ENCODE measurements at regions not wholly inside any gene's neighbourhood (a gene's known extent, or its start where the extent isn't known, plus 50 kb on each side); places are given as distances from the start of the nearest gene placed in this dataset.

- Mint-ChIP-seq H3K36me3 (no peaks in the 10 kb centered on the region), H3K27me3 (peaks cover 9 to 12% of the 10 kb centered on the region in 2 donors), H3K27ac (peak overlapping the region in 2 of 7 donors; percentile 17 to 24), H3K4me1 (peaks cover 6 to 11% (median 8%) of the 10 kb centered on the region in 4 donors), H3K4me3 (peak overlapping the region in 6 of 8 donors; percentile 17 to 61 (median 35)), H3K9me3 (no peaks in the 10 kb centered on the region)
- Histone ChIP-seq H3K4me3 (ENCODE audit: low read length in 2 of 2) (no peak overlapping the region), H3K4me1 (ENCODE audit: insufficient read depth, low read length) (no peaks in the 10 kb centered on the region), H3K27ac (ENCODE audit: low read depth, low read length) (no peak overlapping the region), H3K27me3 (ENCODE audit: insufficient read depth, low read length) (no peaks in the 10 kb centered on the region), H3K36me3 (ENCODE audit: insufficient read depth, low read length) (no peaks in the 10 kb centered on the region), H3K9me3 (ENCODE audit: control insufficient read depth in 1 of 2, low read length in 2 of 2) (no peaks in the 10 kb centered on the region)
- intact Hi-C loops (cut with micrococcal nuclease), result no loop called here
- CTCF ChIA-PET (ENCODE audit: partially characterized antibody), result no interaction called here
- DNase-seq, result peak in 1 of 5 donors; percentile 21
- POLR2A ChIA-PET (ENCODE audit: partially characterized antibody), result no interaction called here
Observed at GRCh38 chr10:2908851-2909630, 158.3 kb upstream of the PFKP start.

GRCh38 chr10:2906974-2907373, 160.4 kb upstream of the PFKP start:
- H3K4me1 Mint-ChIP-seq, result peaks cover 6 to 11% (median 8%) of the 10 kb centered on the region in 4 donors
- H3K36me3 Mint-ChIP-seq, result no peaks in the 10 kb centered on the region
- H3K27me3 ChIP-seq (ENCODE audit: insufficient read depth, low read length), result no peaks in the 10 kb centered on the region
- H3K27ac Mint-ChIP-seq, result no peak overlapping the region
- H3K27me3 Mint-ChIP-seq, result peaks cover 15 to 19% of the 10 kb centered on the region in 2 donors
- no peaks in the 10 kb centered on the region for H3K9me3 Mint-ChIP-seq
- POLR2A ChIA-PET (ENCODE audit: partially characterized antibody), result no interaction called here
- H3K36me3 ChIP-seq (ENCODE audit: insufficient read depth, low read length), result no peaks in the 10 kb centered on the region
- no peaks in the 10 kb centered on the region for H3K9me3 ChIP-seq (ENCODE audit: control insufficient read depth in 1 of 2, low read length in 2 of 2)
- no peak overlapping the region for H3K27ac ChIP-seq (ENCODE audit: low read depth, low read length)
- H3K4me1 ChIP-seq (ENCODE audit: insufficient read depth, low read length), result no peaks in the 10 kb centered on the region
- DNase-seq, result no peak
- intact Hi-C loops (cut with micrococcal nuclease), result no loop called here
- no peak overlapping the region for H3K4me3 ChIP-seq (ENCODE audit: low read length in 2 of 2)
- CTCF ChIA-PET (ENCODE audit: partially characterized antibody), result no interaction called here
- no peak overlapping the region for H3K4me3 Mint-ChIP-seq

- H3K9me3 ChIP-seq (ENCODE audit: control insufficient read depth in 1 of 2, low read length in 2 of 2), result no peaks in the 10 kb centered on the region
- H3K36me3 ChIP-seq (ENCODE audit: insufficient read depth, low read length), result no peaks in the 10 kb centered on the region
- Mint-ChIP-seq H3K4me1 (peaks cover 6 to 11% (median 8%) of the 10 kb centered on the region in 4 donors), H3K4me3 (no peak overlapping the region), H3K36me3 (no peaks in the 10 kb centered on the region), H3K9me3 (no peaks in the 10 kb centered on the region), H3K27me3 (peaks cover 18 to 21% of the 10 kb centered on the region in 2 donors), H3K27ac (no peak overlapping the region)
- POLR2A ChIA-PET (ENCODE audit: partially characterized antibody), result no interaction called here
- H3K27me3 ChIP-seq (ENCODE audit: insufficient read depth, low read length), result no peaks in the 10 kb centered on the region
- intact Hi-C loops (cut with micrococcal nuclease), result no loop called here
- DNase-seq, result no peak
- no peak overlapping the region for H3K27ac ChIP-seq (ENCODE audit: low read depth, low read length)
- CTCF ChIA-PET (ENCODE audit: partially characterized antibody), result no interaction called here
- no peaks in the 10 kb centered on the region for H3K4me1 ChIP-seq (ENCODE audit: insufficient read depth, low read length)
- H3K4me3 ChIP-seq (ENCODE audit: low read length in 2 of 2), result no peak overlapping the region
Observed at GRCh38 chr10:2905851-2906250, 161.5 kb upstream of the PFKP start.

GRCh38 chr10:2900530-2900929, 166.8 kb upstream of the PFKP start:
- no peaks in the 10 kb centered on the region for H3K9me3 ChIP-seq (ENCODE audit: control insufficient read depth in 1 of 2, low read length in 2 of 2)
- no peak overlapping the region for H3K27ac ChIP-seq (ENCODE audit: low read depth, low read length)
- ChIA-PET POLR2A (ENCODE audit: partially characterized antibody) (no interaction called here), CTCF (ENCODE audit: partially characterized antibody) (no interaction called here)
- H3K27ac Mint-ChIP-seq, result no peak overlapping the region
- intact Hi-C loops (cut with micrococcal nuclease), result no loop called here
- no peak overlapping the region for H3K4me3 ChIP-seq (ENCODE audit: low read length in 2 of 2)
- no peaks in the 10 kb centered on the region for H3K36me3 Mint-ChIP-seq
- H3K27me3 ChIP-seq (ENCODE audit: insufficient read depth, low read length), result no peaks in the 10 kb centered on the region
- peaks cover 15 to 24% of the 10 kb centered on the region in 2 donors for H3K27me3 Mint-ChIP-seq
- no peaks in the 10 kb centered on the region for H3K4me1 Mint-ChIP-seq
- DNase-seq, result no peak
- H3K4me3 Mint-ChIP-seq, result no peak overlapping the region
- no peaks in the 10 kb centered on the region for H3K36me3 ChIP-seq (ENCODE audit: insufficient read depth, low read length)
- H3K9me3 Mint-ChIP-seq, result no peaks in the 10 kb centered on the region
- H3K4me1 ChIP-seq (ENCODE audit: insufficient read depth, low read length), result no peaks in the 10 kb centered on the region

- no peak overlapping the region for H3K27ac ChIP-seq (ENCODE audit: low read depth, low read length)
- intact Hi-C loops (cut with micrococcal nuclease), result no loop called here
- no peaks in the 10 kb centered on the region for H3K27me3 ChIP-seq (ENCODE audit: insufficient read depth, low read length)
- no peaks in the 10 kb centered on the region for H3K4me1 ChIP-seq (ENCODE audit: insufficient read depth, low read length)
- POLR2A ChIA-PET (ENCODE audit: partially characterized antibody), result no interaction called here
- H3K4me3 ChIP-seq (ENCODE audit: low read length in 2 of 2), result no peak overlapping the region
- no peaks in the 10 kb centered on the region for H3K9me3 ChIP-seq (ENCODE audit: control insufficient read depth in 1 of 2, low read length in 2 of 2)
- Mint-ChIP-seq H3K9me3 (no peaks in the 10 kb centered on the region), H3K4me1 (no peaks in the 10 kb centered on the region), H3K36me3 (no peaks in the 10 kb centered on the region), H3K27ac (peak overlapping the region in 1 of 7 donors; percentile 39), H3K4me3 (no peak overlapping the region), H3K27me3 (peaks cover 17 to 23% of the 10 kb centered on the region in 2 donors)
- CTCF ChIA-PET (ENCODE audit: partially characterized antibody), result no interaction called here
- H3K36me3 ChIP-seq (ENCODE audit: insufficient read depth, low read length), result no peaks in the 10 kb centered on the region
- DNase-seq, result no peak
Observed at GRCh38 chr10:2899246-2899951, 167.9 kb upstream of the PFKP start.

GRCh38 chr10:2898509-2898860, 168.9 kb upstream of the PFKP start:
- Mint-ChIP-seq H3K27ac (no peak overlapping the region), H3K27me3 (peaks cover 10 to 16% of the 10 kb centered on the region in 2 donors), H3K4me1 (no peaks in the 10 kb centered on the region), H3K36me3 (no peaks in the 10 kb centered on the region), H3K9me3 (no peaks in the 10 kb centered on the region), H3K4me3 (no peak overlapping the region)
- no peak overlapping the region for H3K4me3 ChIP-seq (ENCODE audit: low read length in 2 of 2)
- no peaks in the 10 kb centered on the region for H3K27me3 ChIP-seq (ENCODE audit: insufficient read depth, low read length)
- no peak for DNase-seq
- CTCF ChIA-PET (ENCODE audit: partially characterized antibody), result no interaction called here
- no peak overlapping the region for H3K27ac ChIP-seq (ENCODE audit: low read depth, low read length)
- POLR2A ChIA-PET (ENCODE audit: partially characterized antibody), result no interaction called here
- no peaks in the 10 kb centered on the region for H3K4me1 ChIP-seq (ENCODE audit: insufficient read depth, low read length)
- H3K9me3 ChIP-seq (ENCODE audit: control insufficient read depth in 1 of 2, low read length in 2 of 2), result no peaks in the 10 kb centered on the region
- H3K36me3 ChIP-seq (ENCODE audit: insufficient read depth, low read length), result no peaks in the 10 kb centered on the region
- intact Hi-C loops (cut with micrococcal nuclease), result no loop called here

- Mint-ChIP-seq H3K9me3 (no peaks in the 10 kb centered on the region), H3K27me3 (peaks cover 8 to 13% of the 10 kb centered on the region in 2 donors), H3K36me3 (no peaks in the 10 kb centered on the region), H3K4me3 (peak overlapping the region in 1 of 8 donors; percentile 11), H3K27ac (no peak overlapping the region), H3K4me1 (no peaks in the 10 kb centered on the region)
- Histone ChIP-seq H3K27me3 (ENCODE audit: insufficient read depth, low read length) (no peaks in the 10 kb centered on the region), H3K27ac (ENCODE audit: low read depth, low read length) (no peak overlapping the region), H3K4me3 (ENCODE audit: low read length in 2 of 2) (no peak overlapping the region), H3K4me1 (ENCODE audit: insufficient read depth, low read length) (no peaks in the 10 kb centered on the region), H3K36me3 (ENCODE audit: insufficient read depth, low read length) (no peaks in the 10 kb centered on the region), H3K9me3 (ENCODE audit: control insufficient read depth in 1 of 2, low read length in 2 of 2) (no peaks in the 10 kb centered on the region)
- ChIA-PET POLR2A (ENCODE audit: partially characterized antibody) (no interaction called here), CTCF (ENCODE audit: partially characterized antibody) (no interaction called here)
- intact Hi-C loops (cut with micrococcal nuclease), result no loop called here
- DNase-seq, result no peak
Observed at GRCh38 chr10:2897619-2898508, 169.5 kb upstream of the PFKP start.
